Endothelial cell of umbilical vein (primary cell): ENCODE measurements at regions not wholly inside any gene's neighbourhood (a gene's known extent, or its start where the extent isn't known, plus 50 kb on each side); places are given as distances from the start of the nearest gene placed in this dataset.

Experiments used
- BruUV-seq: library from RNA; stranded (reverse); fragments of 400-500 nt; replicated peaks from 2 replicates; lab custom pipeline; 2021; lab: Mats Ljungman, UMichigan
- CTCF ChIA-PET: fragments of 300-600, 350-600 bp; sonication (Branson Sonifier 250); formaldehyde crosslinking; loops from one replicate; lab custom pipeline; 2021; ENCODE audit warnings: antibody characterized with exemption, inconsistent platforms; lab: Charles Lee
- POLR2A ChIA-PET: fragments of 300-600, 350-600 bp; sonication (Branson Sonifier 250); formaldehyde crosslinking; loops from one replicate; lab custom pipeline; 2021; ENCODE audit warnings: antibody characterized with exemption, inconsistent platforms; lab: Charles Lee
- DNase-seq: peaks from one replicate; pipeline ENCODE4 v3.0.0-alpha.2; 2011; ENCODE audit warnings: low read depth, low spot score
- FAIRE-seq: peaks from 2 replicates; lab custom pipeline; 2011; peaks lifted over from hg19 to GRCh38; lab: Jason Lieb, UNC
- H2AFZ ChIP-seq: 2 replicates; pipeline ENCODE4 v1.6.0; 2012; ENCODE audit warnings: low read depth, low read length, control low read depth, inconsistent platforms
- H3K27ac ChIP-seq: 2 replicates; pipeline ENCODE4 v1.5.1; 2011; ENCODE audit warnings: low read depth, mild to moderate bottlenecking, control low read depth, low read length, moderate library complexity; ENCODE audit not compliant: insufficient read depth
- H3K27me3 ChIP-seq, 2 experiments: 2 replicates each; pipeline versions ENCODE4 v1.6.0 to v1.6.1; 2011; ENCODE audit warnings: low read length in 2 of 2, mixed read lengths in 1 of 2; ENCODE audit not compliant: control insufficient read depth in 2 of 2, insufficient read depth in 2 of 2
- H3K36me3 ChIP-seq, 2 experiments: 2 replicates in 1 of 2; 3 replicates in 1 of 2; pipeline ENCODE4 v1.5.1; 2011; ENCODE audit warnings: low read length in 2 of 2, mild to moderate bottlenecking in 1 of 2, moderate library complexity in 1 of 2; ENCODE audit not compliant: control insufficient read depth in 2 of 2, insufficient read depth in 2 of 2; ENCODE audit errors: extremely low read depth in 1 of 2
- H3K4me1 ChIP-seq: 3 replicates; pipeline ENCODE4 v1.5.1; 2011; ENCODE audit warnings: mild to moderate bottlenecking, low read length; ENCODE audit not compliant: control insufficient read depth, insufficient read depth; ENCODE audit errors: extremely low read depth
- H3K4me2 ChIP-seq: 2 replicates; pipeline ENCODE4 v1.6.1; 2011; ENCODE audit warnings: low read length, control low read depth, mixed read lengths; ENCODE audit not compliant: insufficient read depth
- H3K4me3 ChIP-seq, 3 experiments: fragments of 200-600 bp in 1 of 3; sonication (generic), shearing (Covaris generic) in 1 of 3; replicated peaks in 1 of 3; 2 replicates each; pipeline ENCODE4 v1.5.1; 2011 to 2016; ENCODE audit warnings: control low read depth in 3 of 3, low read length in 3 of 3, mild to moderate bottlenecking in 2 of 3, inconsistent platforms in 1 of 3, low read depth in 1 of 3, moderate library complexity in 1 of 3; ENCODE audit not compliant: insufficient read depth in 1 of 3
- H3K79me2 ChIP-seq: 2 replicates; pipeline ENCODE4 v1.6.0; 2012; ENCODE audit warnings: low read length, inconsistent platforms; ENCODE audit not compliant: control insufficient read depth, insufficient read depth
- H3K9ac ChIP-seq: replicated peaks from 2 replicates; pipeline ENCODE3; 2011; ENCODE audit warnings: low read length, control low read depth; ENCODE audit not compliant: insufficient read depth; ENCODE audit errors: extremely low read depth
- H3K9me1 ChIP-seq: replicated peaks from 3 replicates; pipeline ENCODE4 v1.6.0; 2011; ENCODE audit warnings: mild to moderate bottlenecking, low read length; ENCODE audit not compliant: control insufficient read depth, insufficient read depth; ENCODE audit errors: extremely low read depth
- H3K9me3 ChIP-seq: replicated peaks from 2 replicates; pipeline ENCODE4 v1.5.1; 2012; ENCODE audit warnings: low read length, inconsistent platforms; ENCODE audit not compliant: control insufficient read depth, insufficient read depth
- H4K20me1 ChIP-seq: replicated peaks from 2 replicates; pipeline ENCODE3; 2011; ENCODE audit warnings: mild to moderate bottlenecking, low read length; ENCODE audit not compliant: control insufficient read depth, insufficient read depth; ENCODE audit errors: extremely low read depth
- EZH2 ChIP-seq: IDR thresholded peaks from 2 replicates; pipeline ENCODE4 v1.6.1; 2012; ENCODE audit warnings: borderline replicate concordance, low read depth, mild to moderate bottlenecking, moderate library complexity, low read length, inconsistent platforms; ENCODE audit not compliant: severe bottlenecking
- FOS ChIP-seq: IDR thresholded peaks from 2 replicates; pipeline ENCODE4 v1.6.1; 2011; ENCODE audit warnings: mild to moderate bottlenecking, low read length, moderate library complexity, borderline replicate concordance; ENCODE audit not compliant: insufficient read depth
- GATA2 ChIP-seq: IDR thresholded peaks from 2 replicates; pipeline ENCODE4 v1.7.0; 2011; ENCODE audit warnings: low read depth, mild to moderate bottlenecking, moderate library complexity, mixed read lengths, low read length; ENCODE audit not compliant: insufficient read length, insufficient read depth
- JUN ChIP-seq: IDR thresholded peaks from 2 replicates; pipeline ENCODE4 v1.6.1; 2011; ENCODE audit warnings: borderline replicate concordance, low read depth; ENCODE audit not compliant: insufficient read length, insufficient read depth
- MYC ChIP-seq: IDR thresholded peaks from one replicate; pipeline ENCODE4 v1.6.1; 2011; ENCODE audit warnings: mild to moderate bottlenecking, low read depth, low read length
- POLR2A ChIP-seq: IDR thresholded peaks from 2 replicates; pipeline ENCODE4 v1.6.1; 2012; ENCODE audit warnings: low read depth, mild to moderate bottlenecking, control low read depth, low read length
- POLR2AphosphoS5 ChIP-seq: IDR thresholded peaks from 2 replicates; pipeline ENCODE4 v1.6.1; 2012; ENCODE audit warnings: low read depth, mild to moderate bottlenecking, control low read depth, low read length, moderate library complexity; ENCODE audit not compliant: insufficient read depth
- dilution Hi-C: fragments of 300-500 bp; cut with MboI; formaldehyde crosslinking; loops from one replicate; pipeline ENCODE4 v1.15.0; 2019; ENCODE audit warnings: low sequenced_read_pairs; ENCODE audit not compliant: extremely low pct_ligation_motif_present
- intact Hi-C: fragments of 100-400 bp; cut with micrococcal nuclease; formaldehyde crosslinking; loops from one replicate; pipeline ENCODE4 v1.10.0; 2022
- TF ChIP-seq, protein P1 (sequence below), 2 donors: IDR thresholded peaks; 1 replicate in 1 of 2; 2 replicates in 1 of 2; pipeline ENCODE4 v1.5.1; 2011; ENCODE audit warnings: low read length in 2 of 2, mild to moderate bottlenecking in 2 of 2, moderate library complexity in 2 of 2, control low read depth in 1 of 2, inconsistent platforms in 1 of 2, low read depth in 1 of 2; ENCODE audit not compliant: insufficient read depth in 1 of 2; ENCODE audit errors: extremely low read depth in 1 of 2
- TF ChIP-seq, protein P2 (sequence below): IDR thresholded peaks from 2 replicates; pipeline ENCODE4 v1.6.1; 2011; ENCODE audit not compliant: insufficient read depth, insufficient read length

DNA sequence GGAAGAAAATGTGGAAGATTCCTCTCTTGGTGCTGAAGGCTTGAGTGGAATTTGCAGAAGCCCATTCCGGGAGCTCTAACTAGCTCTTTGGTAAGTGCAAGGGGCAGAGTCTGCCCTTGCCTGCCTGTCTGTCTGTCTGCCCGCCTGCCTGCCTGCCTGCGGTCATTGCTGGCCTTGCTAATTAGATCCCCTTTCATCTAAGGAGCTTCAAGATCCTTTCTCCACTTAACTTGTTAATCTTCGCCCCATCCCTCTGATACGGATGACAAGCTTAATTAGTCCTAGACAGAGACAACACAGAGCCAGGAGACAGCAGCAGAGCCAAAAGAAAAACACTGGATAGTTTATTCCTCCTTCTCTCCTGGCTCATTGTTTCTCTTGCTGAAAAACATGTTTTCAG, 80.2 kb upstream of the GADD45A start:
- ChIA-PET POLR2A (interaction anchor here (0.7 kb wide), 1 partner anchor 480 kb away, joined by 3 read pairs; no protein-coding TSS in a partner anchor), CTCF (no interaction called here)
- FAIRE-seq (no peak), DNase-seq (no peak)
- H3K27me3 ChIP-seq = no peaks in the 10 kb centered on the region
- no peaks in the 10 kb centered on the region for H3K9me3 ChIP-seq
- no peaks in the 10 kb centered on the region for H3K9me1 ChIP-seq
- TF ChIP-seq POLR2A = no peak
- BruUV-seq = no TSS peak
- dilution Hi-C loops (no loop called here), intact Hi-C loops (no loop called here)
- H3K4me1 ChIP-seq = no peaks in the 10 kb centered on the region
- H3K36me3 ChIP-seq = no peaks in the 10 kb centered on the region
- H3K27ac ChIP-seq = no peak overlapping the region
- H3K9ac ChIP-seq = no peak overlapping the region
- H2AFZ ChIP-seq = no peak overlapping the region
- no peaks in the 10 kb centered on the region for H4K20me1 ChIP-seq
- no peaks in the 10 kb centered on the region for H3K79me2 ChIP-seq
- no peak overlapping the region for H3K4me2 ChIP-seq
- no peak overlapping the region for H3K4me3 ChIP-seq

DNA sequence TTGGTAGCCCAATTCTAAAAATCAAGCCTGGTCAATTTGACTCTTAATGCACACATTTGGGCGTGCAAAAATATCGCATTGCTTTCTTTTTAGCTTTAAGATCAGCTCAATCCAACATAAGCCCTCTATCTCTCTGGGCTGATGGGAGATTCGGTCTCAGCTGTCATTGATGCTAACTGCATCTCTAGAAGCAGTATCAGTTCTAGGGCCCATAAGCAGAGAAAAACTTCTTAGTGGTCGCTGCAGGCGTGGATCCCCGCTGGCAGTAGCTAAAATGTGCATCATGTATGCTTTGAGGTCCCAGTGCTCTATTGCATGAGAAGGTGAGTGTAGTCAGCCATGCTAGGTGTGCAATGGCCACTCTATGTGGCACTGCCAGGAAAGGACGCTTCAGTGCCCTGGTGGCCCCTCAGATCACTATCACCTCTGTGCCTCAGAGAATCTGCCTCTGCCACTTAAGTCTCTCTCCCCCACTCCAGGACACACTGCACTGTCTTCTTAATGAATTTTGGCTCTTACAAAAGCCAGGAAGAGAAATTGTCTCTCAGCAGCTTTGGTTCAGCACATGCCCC, 79.7 kb upstream of the GADD45A start:
- Histone ChIP-seq H3K27me3 (no peaks in the 10 kb centered on the region), H3K79me2 (no peaks in the 10 kb centered on the region), H3K4me1 (no peaks in the 10 kb centered on the region), H3K9me1 (no peaks in the 10 kb centered on the region), H3K36me3 (no peaks in the 10 kb centered on the region), H3K9ac (no peak overlapping the region), H3K4me3 (no peak overlapping the region), H4K20me1 (no peaks in the 10 kb centered on the region), H3K9me3 (no peaks in the 10 kb centered on the region), H2AFZ (no peak overlapping the region), H3K27ac (no peak overlapping the region), H3K4me2 (no peak overlapping the region)
- no TSS peak for BruUV-seq
- dilution Hi-C loops = no loop called here
- DNase-seq = no peak
- no peak for FAIRE-seq
- intact Hi-C loops = no loop called here
- ChIA-PET CTCF (no interaction called here), POLR2A (interaction anchor here (0.7 kb wide), 1 partner anchor 479 kb away, joined by 3 read pairs; no protein-coding TSS in a partner anchor)
- no peak for TF ChIP-seq FOS
- TF ChIP-seq POLR2A = no peak
- no peak for TF ChIP-seq EZH2
- TF ChIP-seq, protein P1, sequence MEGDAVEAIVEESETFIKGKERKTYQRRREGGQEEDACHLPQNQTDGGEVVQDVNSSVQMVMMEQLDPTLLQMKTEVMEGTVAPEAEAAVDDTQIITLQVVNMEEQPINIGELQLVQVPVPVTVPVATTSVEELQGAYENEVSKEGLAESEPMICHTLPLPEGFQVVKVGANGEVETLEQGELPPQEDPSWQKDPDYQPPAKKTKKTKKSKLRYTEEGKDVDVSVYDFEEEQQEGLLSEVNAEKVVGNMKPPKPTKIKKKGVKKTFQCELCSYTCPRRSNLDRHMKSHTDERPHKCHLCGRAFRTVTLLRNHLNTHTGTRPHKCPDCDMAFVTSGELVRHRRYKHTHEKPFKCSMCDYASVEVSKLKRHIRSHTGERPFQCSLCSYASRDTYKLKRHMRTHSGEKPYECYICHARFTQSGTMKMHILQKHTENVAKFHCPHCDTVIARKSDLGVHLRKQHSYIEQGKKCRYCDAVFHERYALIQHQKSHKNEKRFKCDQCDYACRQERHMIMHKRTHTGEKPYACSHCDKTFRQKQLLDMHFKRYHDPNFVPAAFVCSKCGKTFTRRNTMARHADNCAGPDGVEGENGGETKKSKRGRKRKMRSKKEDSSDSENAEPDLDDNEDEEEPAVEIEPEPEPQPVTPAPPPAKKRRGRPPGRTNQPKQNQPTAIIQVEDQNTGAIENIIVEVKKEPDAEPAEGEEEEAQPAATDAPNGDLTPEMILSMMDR (IDR thresholded peaks at IDR 0.05; ENCODE audit: extremely low read depth in 1 of 2, insufficient read depth in 1 of 2, low read depth in 1 of 2, low read length in 2 of 2) = no peak
- no peak for TF ChIP-seq POLR2AphosphoS5
- no peak for TF ChIP-seq GATA2
- TF ChIP-seq, protein P2, sequence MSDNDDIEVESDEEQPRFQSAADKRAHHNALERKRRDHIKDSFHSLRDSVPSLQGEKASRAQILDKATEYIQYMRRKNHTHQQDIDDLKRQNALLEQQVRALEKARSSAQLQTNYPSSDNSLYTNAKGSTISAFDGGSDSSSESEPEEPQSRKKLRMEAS = no peak
- TF ChIP-seq MYC = no peak
- TF ChIP-seq JUN = no peak
